Superior temporal gyrus (tissue), 1 donor: ENCODE measurements at regions not wholly inside any gene's neighbourhood (a gene's known extent, or its start where the extent isn't known, plus 50 kb on each side); places are given as distances from the start of the nearest gene placed in this dataset.
"Not testable (repeated sequence)": the region's sequence is repeated elsewhere in the genome, so short reads cannot be mapped to it uniquely, and the experiment has no call there.

Experiments used
- DNase-seq: peaks from one replicate; pipeline ENCODE4 v3.0.0-alpha.2; 2016; ENCODE audit errors: extremely low spot score

DNA sequence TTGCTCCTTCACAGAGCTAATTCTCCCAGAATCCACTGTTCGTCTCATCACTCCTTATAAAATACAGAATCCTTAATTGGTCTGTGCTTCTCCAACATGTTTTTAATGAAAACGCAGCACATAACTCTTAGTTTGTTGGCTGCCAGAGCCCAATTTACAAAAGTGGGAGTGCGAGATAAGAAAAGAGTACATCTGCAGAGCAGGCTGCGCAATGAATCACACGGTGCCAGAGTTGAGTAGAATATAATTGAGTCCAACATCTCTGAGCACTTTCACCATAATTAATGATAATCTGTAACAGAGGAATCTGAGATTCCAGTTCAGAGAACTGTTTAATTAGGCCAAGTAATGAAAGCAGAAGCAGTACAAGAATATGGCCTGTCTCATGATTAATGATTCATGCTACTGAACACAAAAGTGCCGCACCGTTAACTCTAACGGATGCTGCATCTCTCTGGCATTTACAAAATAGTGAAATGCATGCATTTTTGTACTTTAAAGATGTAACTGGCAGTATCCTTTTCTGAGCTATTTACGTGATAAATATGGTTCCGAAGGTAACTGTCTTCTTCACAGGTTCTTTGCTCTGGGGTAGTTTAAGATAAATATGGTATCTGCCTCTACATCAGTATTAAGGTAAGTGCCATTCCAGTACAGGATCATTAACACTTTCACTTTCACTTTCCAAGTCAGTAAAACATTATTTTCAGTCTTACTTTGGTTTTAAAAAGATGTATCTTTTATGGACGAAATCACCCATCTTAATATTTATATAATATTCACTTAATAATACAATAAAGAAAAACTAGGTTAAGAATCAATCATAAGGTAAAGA, 785.6 kb downstream of the NR4A2 start:
- DNase-seq: peak; percentile 20

- DNase-seq: not testable (repeated sequence)
These were observed 793.5 kb downstream of the NR4A2 start for GRCh38 chr2:155539028-155539427.

DNA sequence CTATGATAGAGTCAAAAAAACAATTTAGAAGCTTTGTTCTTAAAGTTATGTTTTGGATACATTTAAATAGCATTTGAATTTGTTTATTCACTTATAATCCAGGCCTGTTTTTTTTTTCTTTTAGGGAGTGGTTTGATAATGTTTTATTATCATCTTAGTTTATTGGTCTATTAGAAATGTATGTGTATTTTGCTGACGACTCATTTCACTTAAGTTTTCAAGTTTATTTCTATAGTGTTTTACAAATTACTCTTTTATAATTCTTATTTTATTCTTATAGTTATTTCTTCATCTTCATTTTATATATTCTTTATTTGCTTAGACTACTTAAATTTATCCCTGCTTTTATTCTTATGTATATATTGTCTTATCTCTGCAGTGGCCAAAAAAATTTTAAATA, 804.5 kb downstream of the NR4A2 start:
- no peak for DNase-seq

DNA sequence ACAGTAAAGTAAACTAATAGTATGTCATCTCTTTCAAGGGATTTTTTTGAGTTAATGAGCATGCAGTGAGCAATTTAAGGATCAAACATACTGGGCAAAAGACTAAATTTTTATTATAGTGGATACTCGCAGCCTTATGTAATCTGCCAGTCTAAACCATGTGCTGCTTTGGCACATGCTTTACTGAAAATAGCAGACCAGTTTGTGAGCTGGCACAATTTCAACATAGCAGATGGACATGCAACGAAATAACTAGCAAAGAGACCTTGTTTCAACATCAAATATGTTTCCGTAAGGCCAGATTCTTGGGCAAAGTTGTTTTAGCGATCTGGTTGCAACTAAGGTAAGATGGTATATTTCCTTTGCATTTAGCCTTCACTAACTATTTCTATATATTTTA, 807.3 kb downstream of the NR4A2 start:
- DNase-seq: no peak

DNA sequence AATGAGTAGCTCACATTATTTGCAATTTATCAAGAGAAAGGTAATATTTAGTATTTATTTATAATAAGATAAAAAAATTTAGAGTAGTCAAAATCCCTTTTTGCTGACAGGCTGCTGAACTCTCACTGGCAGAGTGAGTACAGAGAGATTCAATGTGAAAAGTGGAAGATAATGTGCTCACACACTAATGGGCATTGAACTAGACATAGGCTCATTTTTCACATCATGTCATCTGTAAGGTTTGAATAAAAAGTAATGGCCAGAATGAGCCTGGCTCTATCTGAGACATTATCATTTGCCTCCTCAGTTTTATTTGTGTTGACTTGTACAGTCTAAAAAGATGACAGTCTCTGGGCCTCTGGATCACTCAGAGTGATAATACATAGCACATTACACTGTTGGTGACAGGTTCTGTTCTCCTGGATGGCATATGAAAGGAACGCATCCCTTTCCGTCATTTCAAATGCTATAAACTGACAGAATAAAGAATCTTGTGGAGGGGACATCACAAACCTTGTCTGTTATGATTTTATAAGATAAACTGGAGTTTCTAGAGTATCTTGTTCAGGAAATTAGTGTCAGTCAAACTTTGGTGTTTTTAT, 812.9 kb downstream of the NR4A2 start:
- no peak for DNase-seq

DNA sequence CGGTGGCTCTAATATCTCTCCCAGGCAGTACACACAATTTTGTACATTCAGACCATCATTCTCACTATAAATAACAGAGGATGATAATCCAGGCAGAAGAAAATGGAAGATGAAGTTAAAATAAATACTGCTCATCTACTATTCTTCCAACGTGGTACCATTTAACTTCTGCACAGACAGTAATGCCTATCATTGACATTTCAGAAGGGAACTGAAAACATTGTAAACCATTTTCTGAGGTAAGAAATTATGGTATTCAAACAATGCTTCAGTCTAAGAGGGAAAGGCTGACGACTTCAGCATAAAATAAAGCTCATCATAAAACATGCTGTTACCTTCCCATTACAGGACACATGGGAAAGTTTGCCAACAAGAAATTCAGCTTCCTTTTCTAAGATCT, 814.4 kb downstream of the NR4A2 start:
- no peak for DNase-seq

DNA sequence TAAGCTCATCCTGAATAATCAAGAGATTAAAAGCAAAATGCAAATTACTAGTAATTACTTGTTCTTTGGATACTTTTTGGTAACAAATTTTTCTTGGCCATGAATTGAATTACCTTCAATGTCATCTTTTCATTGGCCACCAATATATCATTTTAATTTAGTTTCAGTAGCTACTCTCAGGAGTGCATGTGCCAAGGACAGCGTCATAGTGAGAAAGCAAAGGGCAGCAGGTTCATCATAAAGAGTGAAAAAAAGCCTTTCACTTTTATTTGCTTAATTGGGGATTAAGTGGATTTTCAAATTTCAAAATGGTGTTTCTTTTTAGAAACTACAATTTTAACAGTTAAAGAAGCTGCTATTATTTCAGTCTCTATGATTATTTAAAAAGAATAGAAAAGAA, 815.2 kb downstream of the NR4A2 start:
- no peak for DNase-seq

DNA sequence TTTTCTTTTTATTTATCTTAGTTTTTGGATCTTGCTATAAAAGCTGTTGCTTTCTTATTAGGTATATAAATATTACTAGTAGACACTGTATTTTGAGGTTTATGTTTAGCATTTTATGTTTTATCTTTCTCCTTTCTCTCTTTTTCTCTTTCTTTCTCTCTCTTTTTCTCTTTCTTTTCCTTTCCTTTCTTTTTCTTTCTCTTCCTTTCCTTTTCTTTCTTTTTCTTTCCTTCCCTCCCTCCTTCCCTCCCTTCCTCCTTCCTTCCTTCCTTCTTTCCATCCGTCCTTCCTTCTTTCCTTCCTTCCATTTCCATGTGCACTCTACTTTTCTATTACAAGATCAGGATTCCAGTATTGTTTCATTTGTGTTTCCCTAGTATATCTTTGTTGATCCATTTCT, 814.8 kb downstream of the KCNJ3 start:
- no peak for DNase-seq

GRCh38 chr2:155502766-155503165, 804.3 kb downstream of the KCNJ3 start:
- DNase-seq: no peak

GRCh38 chr2:155498106-155498505, 799.6 kb downstream of the KCNJ3 start:
- no peak for DNase-seq

DNA sequence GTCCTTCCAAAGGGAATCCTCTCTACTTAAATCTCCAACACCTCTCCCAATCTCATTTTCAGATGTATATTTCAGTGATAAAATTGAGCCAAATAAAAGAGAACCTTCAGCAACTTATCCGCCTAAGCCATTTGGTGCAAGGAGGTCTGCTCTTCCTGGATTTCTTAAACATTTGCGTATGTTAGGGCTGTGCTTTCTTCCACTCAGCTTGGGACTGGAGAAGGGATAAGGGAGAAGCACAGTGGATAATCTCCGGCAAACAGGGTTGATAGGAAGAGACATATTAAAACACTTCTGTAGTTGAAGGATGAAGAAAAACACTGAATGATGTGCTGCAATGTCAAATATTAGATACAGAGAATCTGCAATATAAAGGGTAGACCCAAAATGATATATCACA, 796.2 kb downstream of the KCNJ3 start:
- no peak for DNase-seq

GRCh38 chr2:155485141-155485842, 786.8 kb downstream of the KCNJ3 start:
- DNase-seq: no peak

DNA sequence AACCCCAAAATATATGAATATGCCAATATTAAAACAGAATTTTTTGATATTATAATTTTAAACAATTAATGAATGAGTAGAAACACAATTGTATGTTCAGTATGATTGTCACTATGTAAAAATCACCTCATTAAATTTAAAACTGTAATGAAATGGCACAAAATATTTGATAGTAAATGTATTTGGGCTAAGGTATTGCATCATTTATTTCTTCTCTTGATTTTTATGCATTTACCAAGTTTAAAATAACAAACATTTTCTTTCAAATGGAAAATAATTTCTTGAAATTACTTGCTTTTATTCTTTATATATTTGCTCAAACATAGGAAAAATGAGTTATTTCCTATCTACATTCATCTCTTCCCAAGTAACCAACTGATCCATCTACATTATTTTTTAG, 782.6 kb downstream of the KCNJ3 start:
- DNase-seq: no peak

- not testable (repeated sequence) for DNase-seq
These were observed 773.5 kb downstream of the KCNJ3 start for GRCh38 chr2:155472018-155472417.

DNA sequence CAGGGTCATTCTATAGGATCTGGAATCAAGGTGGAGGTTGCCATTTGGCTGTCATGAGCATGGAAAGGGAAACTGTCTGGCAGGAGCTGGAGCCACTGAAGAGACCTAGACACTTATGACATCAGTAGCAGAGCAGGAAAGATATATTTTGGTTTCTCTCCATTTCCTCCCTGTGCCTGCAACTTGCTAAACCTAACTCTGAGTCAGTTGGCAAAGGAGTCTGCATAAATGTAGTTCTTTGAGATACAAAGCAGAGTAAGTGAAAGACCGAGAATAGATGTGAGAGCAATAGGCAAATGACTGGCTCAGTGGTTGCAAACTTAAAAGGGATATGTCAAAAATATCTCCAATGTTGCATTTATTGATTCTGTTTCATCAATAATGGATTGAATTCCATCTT, 757.7 kb downstream of the KCNJ3 start:
- peak; percentile 20 for DNase-seq

- no peak for DNase-seq
These were observed 744.4 kb downstream of the KCNJ3 start for GRCh38 chr2:155442755-155443372.

DNA sequence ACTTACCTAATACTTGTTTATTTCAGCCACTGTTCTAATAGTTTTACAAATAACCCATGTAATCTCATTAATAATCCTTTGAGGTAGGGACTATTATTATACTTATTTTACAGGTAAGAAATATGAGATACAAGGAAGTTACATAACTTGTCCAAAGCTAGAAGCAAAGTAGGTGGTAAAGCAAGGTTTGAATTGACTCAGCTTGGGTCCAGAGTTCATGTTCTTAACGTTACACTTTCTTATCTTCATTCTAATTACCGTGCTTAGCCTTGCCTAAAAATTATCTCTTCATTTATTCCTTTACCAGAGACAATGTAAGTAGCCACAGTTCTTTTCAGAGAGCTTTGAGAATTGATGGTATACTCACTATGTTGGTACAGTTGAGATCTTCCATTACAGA, 743.6 kb downstream of the KCNJ3 start:
- DNase-seq: no peak

DNA sequence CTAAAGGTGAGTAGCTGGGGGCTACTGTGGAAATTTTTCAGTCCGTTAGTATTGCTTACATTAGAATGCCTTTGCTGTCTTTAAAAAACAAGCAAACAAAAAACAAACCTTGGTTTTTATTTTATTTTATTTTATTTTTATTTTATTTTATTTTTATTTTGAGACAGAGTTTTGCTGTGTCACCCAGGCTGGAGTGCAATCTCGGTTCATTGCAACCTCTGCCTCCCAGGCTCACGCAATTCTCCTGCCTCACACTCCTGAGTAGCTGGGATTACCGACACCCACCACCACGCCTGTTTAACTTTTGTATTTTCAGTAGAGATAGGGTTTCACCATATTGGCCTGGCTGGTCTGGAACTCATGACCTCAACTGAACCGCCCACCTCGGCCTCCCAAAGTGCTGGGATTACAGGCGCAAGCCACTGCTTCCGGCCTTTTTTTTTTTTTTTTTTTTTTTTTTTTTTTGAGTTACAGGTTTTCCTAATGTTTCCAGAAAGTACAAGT, 732.6 kb downstream of the KCNJ3 start:
- DNase-seq: no peak

DNA sequence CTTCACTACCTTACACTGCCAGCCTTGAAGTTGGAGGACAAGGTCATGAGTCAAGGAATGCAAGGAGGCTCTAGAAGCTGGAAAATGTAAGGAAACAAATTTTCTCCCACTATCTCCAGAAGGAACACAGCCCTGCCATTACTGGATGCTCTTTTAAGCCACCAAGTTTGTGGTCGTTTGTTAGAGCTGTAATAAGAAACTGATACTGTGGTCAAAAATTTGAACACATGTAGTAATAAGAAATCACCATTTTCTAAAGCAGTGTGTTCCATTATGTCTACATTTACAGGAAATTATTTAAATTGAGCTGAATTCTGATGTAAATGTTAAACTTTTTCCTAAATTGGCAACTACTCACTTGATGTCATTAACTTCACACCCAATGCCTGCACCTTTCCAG, 729.0 kb downstream of the KCNJ3 start:
- DNase-seq: no peak

DNA sequence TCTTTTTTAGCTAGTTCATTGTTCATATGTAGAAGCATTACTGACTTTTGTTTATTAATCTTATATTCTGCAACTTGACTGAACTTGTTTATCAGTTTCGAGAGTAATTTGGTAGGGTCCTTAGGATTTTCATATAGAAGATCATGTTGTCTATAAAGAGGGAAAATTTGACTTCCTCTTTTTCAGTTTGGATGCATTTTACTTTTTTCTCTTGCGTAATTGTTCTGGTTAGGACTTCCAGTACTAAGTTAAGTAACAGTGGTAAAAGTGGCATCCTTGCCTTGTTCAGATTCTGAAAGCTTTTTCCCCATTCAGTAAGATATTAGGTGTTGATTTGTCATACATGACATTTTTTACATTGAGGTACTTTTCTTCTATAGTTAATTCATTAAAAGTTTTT, 726.0 kb downstream of the KCNJ3 start:
- DNase-seq: no peak

GRCh38 chr2:155418753-155419152, 720.3 kb downstream of the KCNJ3 start:
- DNase-seq: no peak

DNA sequence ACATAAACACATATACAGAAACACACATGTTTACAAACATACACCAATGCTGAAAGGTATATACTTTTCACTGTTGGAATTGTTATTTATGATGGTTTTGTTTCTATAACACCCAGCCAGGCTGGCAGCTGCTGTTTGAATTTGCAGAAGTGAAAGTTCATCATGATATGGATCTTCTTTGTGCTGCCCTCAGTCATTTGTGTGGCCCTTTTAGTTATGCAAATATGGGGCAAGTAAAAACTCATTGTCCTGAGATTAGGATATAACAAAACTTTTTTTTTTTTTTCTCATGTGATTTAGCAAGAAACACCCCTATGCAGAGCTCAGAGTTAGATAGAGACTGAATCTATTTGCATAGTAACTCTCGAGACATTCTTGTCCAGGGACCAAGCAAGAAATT, 714.1 kb downstream of the KCNJ3 start:
- no peak for DNase-seq
